ENCODE measurements at regions not wholly inside any gene's neighbourhood (a gene's known extent, or its start where the extent isn't known, plus 50 kb on each side); places are given as distances from the start of the nearest gene placed in this dataset.
A peak's percentile ranks its signal among the peaks of the same experiment; 100 is the strongest.

DNA sequence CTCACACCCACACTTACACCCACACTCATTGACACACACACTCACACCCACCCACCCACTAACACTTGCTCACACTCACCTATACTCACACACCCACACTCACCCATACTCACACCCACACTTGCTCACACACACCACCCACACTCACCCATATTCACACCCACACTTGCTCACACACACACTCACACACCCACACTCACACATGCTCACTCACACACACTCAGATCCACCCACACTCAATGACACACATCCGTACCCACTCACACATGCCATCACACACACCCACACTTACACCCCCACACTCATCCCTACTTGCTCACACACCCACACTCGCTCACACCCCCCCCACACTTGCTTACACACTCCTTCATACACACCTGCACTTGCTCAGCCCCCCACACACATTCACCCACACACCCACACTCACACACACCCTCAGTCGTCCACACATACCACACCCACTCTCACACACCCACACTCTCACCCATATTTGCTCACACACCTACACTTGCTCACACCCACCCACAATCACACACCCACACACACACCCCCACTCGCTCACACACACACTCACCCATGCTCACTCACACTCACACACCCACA lies 321.1 kb upstream of the N4BP1 start:
- no peak for DNase-seq

- DNase-seq: no peak
These were observed 309.8 kb upstream of the N4BP1 start for GRCh38 chr16:48919791-48920190.

DNA sequence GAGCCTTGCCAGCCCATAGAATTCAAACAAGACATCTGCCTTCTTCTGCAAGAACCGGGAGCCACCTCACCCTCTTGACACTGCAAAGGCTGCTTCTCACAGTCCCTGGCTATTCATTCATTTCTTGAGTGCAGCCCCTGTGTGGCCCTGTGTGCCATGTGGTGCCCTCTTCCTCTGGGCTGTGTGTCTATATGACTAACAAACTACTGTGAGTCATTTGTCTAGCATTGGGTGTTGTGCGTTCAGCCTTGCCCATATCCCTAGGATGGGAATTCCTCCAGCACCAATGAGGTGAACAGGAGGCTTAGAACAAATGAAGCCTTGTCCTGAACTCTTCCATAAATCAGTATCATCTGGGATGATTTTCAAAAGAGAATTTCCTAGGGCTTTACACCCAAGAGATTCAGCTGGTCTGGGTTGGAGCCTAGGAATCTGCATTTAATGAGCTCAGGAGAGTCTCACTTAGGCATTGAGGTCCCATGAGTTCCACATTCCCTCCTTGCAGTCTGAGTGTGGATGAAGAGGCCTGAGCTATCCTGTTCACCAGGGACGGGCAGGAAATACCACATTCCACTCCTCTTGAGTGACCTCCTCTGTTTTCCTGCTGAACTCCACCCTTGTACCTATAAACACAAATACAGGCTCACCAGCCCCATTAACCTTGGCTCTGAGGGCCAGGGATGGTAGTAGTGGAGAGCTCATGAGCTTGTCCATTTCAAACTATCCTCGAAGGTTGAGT lies 308.7 kb upstream of the N4BP1 start:
- DNase-seq: no peak

- peak in 1 of 2 experiments; percentile 71 for DNase-seq
These were observed 306.6 kb upstream of the N4BP1 start for GRCh38 chr16:48916566-48916965.

DNA sequence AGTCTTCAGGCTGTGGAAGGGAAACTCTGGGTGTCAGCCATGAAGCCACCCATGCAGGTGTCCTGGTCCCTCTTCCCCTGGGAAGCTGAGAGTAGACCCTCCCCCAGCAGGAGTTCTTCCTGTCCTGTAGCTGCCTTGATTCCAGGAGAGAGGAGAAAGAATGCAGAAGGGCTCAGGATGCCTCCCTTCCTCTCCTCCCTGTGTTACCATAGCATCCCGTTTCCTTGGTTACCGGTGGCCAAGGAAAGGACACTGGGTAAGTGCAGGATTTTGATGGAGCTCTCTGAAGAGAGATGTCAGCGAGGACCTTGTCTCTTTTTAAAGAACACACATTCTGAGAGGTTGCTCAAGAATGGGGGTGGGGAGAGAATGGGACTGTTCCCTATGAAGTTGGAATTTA lies 304.1 kb upstream of the N4BP1 start:
- peak in 1 of 2 experiments; percentile 73 for DNase-seq

DNA sequence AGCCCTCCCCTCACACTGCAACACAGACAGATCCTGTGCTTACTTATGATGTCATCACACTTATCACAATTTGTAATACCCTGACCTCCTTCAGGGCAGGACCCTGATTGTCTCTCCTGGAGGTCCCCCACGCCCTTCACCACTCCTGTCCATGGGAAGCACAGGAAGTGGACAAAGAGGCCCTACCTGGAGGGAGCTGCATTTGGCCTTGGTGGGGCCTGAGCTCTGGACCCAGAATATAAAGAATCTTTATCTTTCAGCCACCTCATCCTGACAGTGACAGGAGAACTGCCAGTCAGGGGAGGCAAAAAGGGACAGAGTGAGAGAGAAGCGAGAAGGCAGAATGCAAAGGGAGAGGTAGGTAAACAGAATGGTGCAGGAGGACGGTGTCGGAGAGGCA lies 303.4 kb upstream of the N4BP1 start:
- DNase-seq: no peak

DNA sequence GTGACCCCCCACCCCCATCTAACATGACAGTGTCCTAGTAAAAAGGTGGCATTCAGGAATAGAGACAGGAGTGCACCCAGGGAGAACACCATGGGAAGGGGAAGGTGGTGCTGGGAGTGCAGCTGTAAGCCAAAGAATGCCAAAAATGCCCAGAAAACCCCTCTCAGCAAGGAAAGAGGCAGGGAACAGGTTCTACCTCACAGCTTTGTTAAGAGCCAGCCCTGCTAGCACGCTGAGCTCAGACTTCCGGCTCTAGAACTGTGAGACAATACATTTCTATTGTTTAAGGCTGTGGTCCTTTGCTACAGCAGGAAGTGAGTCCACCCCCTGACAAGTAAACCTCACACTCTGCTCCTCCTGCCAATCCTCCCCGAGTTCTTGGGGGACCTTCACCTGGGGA lies 302.4 kb upstream of the N4BP1 start:
- no peak for DNase-seq

- no peak for DNase-seq
These were observed 301.7 kb upstream of the N4BP1 start for GRCh38 chr16:48911700-48912099.

DNA sequence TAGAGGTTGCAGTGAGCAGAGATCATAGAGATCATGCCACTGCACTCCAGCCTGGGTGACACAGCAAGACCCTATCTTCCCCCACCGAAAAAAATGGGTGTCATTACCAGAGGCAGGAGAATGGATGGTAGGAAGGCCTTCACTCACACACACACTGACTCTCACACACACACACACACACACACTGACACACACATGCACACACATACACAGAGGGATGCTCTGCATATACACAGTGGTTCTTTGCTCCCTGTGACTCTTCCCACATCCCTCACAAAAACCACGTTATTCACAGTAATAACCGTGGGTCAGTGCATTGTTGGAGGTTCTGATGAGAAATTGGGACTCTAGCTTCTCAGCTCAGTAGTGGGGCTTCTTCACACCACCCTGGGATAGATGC lies 300.2 kb upstream of the N4BP1 start:
- no peak for DNase-seq

GRCh38 chr16:48909231-48909630 lies 299.3 kb upstream of the N4BP1 start:
- no peak for DNase-seq

- no peak for DNase-seq
These were observed 298.1 kb upstream of the N4BP1 start for GRCh38 chr16:48907906-48908634.

DNA sequence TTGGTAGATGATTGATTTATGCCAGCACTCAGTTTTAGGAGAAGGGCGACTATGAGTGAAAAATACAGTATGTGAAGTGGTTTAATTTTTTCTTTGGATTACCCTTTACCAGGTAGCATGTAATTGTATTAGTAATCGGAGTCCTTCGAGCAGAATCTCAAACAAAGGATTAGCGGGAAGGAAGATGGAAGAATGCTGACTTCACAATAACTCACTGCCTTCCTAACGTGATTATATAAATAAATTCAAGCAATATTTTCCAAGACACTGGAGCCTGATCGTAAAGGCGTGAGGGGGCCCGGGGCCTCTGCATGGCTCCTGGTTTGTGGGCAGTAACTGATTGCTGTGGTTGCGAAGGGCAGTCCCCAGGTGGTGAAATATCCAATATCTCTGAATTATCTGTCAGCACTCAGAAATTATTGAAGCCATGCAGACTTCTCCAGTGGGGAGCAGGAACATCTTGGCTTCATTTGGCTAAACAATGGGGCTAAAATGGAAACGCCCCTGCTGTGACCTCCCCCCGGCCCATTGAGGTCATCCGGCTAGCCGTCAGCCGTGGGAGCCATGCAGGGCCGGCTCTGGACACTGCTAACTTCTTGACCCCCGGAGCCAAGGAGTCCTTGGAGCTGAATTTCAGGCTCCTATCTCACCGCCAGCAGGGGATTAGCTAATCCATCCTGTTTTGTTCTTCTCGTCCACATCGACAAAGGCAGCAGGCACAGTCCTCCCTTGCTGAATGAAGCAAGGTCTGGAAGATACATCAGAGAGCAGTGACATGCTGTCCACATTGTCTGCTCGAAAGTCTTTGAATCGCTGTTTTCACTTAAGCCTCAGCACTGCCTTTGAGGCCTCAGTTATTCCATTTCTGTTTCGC lies 295.9 kb upstream of the N4BP1 start:
- DNase-seq: no peak

DNA sequence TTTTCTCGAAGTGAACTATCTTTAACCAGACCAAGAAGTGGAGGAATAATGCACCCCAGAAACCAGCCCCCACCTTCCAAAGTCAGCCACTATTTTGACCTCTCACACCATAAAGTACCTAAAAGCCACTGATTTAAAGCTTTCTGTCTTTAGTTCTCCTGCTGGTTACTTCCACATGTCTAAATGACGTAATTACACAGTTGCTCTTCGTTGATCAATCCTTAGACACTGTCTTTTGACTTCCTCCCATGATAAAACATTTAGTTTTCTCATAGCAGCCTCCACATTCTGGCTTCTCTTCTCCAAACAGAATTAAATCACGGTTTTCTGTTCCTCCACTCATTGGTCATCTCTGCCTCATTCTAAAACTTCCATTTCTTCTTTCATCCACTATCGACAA lies 294.4 kb upstream of the N4BP1 start:
- DNase-seq: no peak

DNA sequence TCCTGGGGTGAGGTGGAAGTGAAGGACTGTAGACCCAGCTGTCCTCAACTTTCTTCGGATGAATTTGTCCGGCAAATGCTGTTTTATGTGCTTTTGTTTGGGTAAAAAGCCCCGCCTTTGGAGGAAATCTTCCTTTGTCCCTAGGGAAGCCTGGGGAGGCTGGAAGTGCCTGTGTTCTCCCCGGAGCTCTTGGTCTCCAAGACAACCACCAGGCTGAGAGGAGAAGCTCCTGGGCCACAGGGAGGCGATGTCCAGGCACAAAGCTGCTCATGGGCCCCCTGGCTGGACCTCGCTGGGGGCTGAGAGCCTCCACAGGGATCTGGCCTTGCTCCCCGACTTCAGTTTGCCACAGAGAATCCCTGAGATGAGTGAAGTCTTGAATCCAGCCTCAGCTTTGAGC lies 293.1 kb upstream of the N4BP1 start:
- no peak for DNase-seq

DNA sequence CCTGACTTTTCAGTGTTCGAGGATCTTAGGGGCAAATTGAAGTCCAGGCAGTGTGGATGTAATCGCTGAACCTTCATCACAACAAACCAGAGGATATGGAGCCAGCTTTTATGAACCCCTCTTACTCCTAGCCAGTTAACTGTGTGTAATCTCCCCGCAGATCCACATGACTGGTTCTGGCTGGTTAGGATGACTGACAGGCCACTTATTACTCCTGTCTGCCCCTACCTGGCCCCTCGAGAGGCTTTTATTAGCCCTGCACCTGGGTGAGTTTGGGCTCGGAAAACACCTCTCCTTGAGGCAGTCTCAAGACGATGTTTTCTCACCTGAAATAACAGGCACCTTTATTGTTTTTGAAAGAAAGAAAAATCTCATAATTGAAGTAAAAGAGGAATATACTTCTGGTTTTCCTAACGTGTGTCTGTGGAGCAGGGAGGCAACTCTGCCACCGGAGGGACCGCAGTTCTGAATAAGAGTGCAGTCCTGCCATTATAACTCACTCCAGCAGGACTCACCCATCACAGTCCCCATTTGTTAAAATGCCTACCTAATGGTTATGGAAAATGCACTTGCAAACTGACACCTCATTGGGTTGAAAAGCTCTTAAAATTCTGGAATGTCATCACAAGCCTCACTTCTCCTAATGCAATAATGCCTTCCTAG lies 291.9 kb upstream of the N4BP1 start:
- no peak for DNase-seq

DNA sequence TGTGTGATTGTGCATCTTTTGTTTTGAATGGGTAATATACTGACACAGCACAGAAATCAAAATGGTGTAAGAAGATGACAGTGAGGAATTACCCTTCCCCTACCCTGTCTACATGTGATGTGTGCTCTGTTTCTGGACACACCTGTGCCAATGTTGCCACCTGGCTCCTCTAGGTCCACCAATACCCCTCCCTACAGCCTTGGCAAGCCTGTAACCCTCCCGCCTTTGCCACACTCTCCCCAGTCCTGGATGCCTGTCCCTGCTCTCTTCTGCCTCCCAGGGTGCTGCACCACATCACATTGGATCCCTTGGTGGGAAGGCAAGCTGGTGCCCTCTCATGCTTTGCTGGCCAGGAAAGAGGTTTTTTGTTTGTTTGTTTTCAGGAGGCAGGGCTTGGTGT lies 289.5 kb upstream of the N4BP1 start:
- DNase-seq: no peak

DNA sequence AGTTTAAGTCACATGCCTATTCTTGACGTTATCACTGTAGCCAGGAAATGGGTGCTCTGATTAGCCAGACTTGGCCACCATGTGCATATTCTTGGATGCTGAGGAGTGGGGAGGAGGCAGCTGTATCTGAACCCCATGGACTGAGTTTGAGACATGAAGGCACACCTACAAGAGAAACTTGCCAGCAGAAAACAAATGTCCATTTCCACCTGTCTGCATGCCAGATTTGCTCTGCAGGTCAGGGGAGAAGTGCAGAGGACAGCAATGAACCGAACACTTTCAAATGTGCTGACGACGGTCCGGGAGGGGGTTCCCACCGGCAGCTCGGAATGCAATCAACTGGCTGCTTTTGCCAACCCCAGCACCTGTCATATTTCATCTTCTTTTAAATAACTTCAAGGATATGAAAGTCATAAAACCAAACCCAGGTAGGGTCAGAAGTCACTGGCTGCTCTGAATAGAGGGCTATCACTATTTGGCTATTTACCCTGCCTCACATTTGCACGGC lies 287.8 kb upstream of the N4BP1 start:
- no peak for DNase-seq

DNA sequence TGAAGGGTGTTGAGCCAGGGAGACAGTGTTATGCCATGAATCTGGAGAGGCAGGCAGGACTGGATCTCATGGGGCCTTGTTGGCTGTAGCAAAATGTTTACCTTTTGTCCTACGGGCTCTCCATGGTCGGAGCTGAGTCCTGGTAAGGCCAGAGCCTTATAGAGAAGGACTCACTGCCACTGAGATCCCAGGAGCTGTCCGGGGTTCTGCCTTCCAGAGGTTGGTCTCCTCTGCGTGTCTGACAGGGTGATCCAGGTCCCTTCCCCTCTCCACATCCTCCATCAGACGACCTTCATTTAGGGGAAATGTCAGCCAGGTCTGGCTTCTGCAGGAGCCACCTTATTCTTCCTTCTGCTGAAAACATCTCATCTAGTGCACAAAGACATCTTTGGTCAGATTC lies 285.2 kb upstream of the N4BP1 start:
- DNase-seq: no peak

GRCh38 chr16:48892893-48893292 lies 282.9 kb upstream of the N4BP1 start:
- DNase-seq: no peak

DNA sequence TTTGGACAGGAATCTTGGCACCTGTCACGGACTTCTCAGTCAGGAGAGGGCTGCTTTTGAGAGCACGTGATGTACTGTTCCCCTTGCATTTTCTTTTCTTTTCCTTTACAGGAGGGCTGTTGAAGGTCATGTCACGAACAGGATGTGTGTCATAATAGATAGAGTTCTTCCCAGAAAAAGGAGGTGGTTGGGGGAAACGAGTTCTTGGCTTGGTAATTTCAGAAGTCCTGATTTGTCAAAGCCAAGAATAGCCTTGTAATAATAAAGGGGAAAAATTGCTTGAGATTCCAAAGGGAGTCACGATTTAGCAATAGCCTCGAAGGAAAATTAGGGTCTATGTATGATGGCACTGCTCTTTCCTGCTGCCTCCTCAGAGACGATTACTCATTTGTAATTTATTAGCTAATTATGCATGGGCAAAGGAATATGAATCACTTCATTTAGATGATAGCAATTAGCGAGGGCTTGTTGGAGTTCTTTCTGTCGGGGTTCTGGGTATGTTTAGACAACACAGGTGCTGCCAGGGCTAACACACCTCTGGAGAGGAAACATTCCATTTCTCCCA lies 277.7 kb upstream of the N4BP1 start:
- no peak for DNase-seq

DNA sequence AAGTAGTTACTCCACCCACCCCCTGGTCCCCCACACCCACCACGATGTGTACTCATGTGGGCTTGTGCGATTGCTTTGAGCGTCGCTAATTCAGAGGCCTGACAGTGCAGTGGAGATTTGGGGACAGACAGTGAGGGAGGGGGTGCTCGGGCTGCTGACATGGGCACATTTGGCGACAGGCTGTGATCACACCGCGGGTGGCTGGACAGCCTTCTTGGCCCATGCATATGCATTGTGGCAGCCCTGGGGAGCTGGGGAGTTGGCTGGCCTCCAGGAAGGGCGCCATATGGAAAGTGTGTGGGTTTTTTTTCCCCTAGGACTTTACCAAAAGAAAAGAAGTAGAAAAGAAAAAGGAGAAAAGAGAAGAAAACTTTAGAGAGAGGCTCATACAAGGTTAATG lies 275.5 kb upstream of the N4BP1 start:
- DNase-seq: peak in 1 of 2 experiments; percentile 41

- no peak for DNase-seq
These were observed 271.3 kb upstream of the N4BP1 start for GRCh38 chr16:48881272-48881671.

Measured in cerebellar nuclear complex (tissue), 1 donor.